Upper lobe of left lung (tissue), 4 donors: ENCODE measurements at regions not wholly inside any gene's neighbourhood (a gene's known extent, or its start where the extent isn't known, plus 50 kb on each side); places are given as distances from the start of the nearest gene placed in this dataset.

Experiments used
- CTCF ChIP-seq, 6 experiments: fragments of 450-650 bp in 4 of 6; fragments of 200-600 bp in 2 of 6; sonication (generic) in 2 of 6; IDR thresholded peaks; one replicate each; pipeline ENCODE4 v1.5.1; 2016 to 2019; ENCODE audit warnings: antibody characterized with exemption in 6 of 6
- EP300 ChIP-seq, 4 donors: sonication (generic); formaldehyde crosslinking; IDR thresholded peaks; one replicate each; pipeline ENCODE4 v1.5.1; 2017; ENCODE audit warnings: antibody characterized with exemption in 4 of 4, control low read depth in 2 of 4
- POLR2A ChIP-seq, 4 donors: fragments of 450-650 bp; IDR thresholded peaks; one replicate each; pipeline ENCODE4 v1.5.1; 2016 to 2017; ENCODE audit warnings: antibody characterized with exemption in 4 of 4, mild to moderate bottlenecking in 2 of 4
- POLR2AphosphoS5 ChIP-seq, 2 donors: sonication (generic); formaldehyde crosslinking; IDR thresholded peaks; one replicate each; pipeline ENCODE4 v1.5.1; 2017; ENCODE audit warnings: antibody characterized with exemption in 2 of 2

GRCh38 chr2:129165006-129165405, 814.5 kb upstream of the RAB6C start:
- no peak for TF ChIP-seq CTCF (IDR thresholded peaks at IDR 0.05)
- TF ChIP-seq POLR2A (IDR thresholded peaks at IDR 0.05) = no peak
- no peak for TF ChIP-seq EP300 (IDR thresholded peaks at IDR 0.05)
- no peak for TF ChIP-seq POLR2AphosphoS5 (IDR thresholded peaks at IDR 0.05)
